BE2C (cell line): ENCODE measurements at regions not wholly inside any gene's neighbourhood (a gene's known extent, or its start where the extent isn't known, plus 50 kb on each side); places are given as distances from the start of the nearest gene placed in this dataset.

Experiments
- DNase-seq: peaks from one replicate; pipeline ENCODE4 v3.0.0-alpha.2; 2020
- H3K27me3 ChIP-seq: fragments of 250-450 bp; sonication (Bioruptor Pico); 2 replicates; pipeline ENCODE4 v1.5.1; 2020; ENCODE audit warnings: mild to moderate bottlenecking
- H3K36me3 ChIP-seq: fragments of 250-450 bp; sonication (Bioruptor Pico); 2 replicates; pipeline ENCODE4 v1.5.1; 2020; ENCODE audit warnings: mild to moderate bottlenecking
- H3K4me1 ChIP-seq: fragments of 250-450 bp; sonication (Bioruptor Pico); 2 replicates; pipeline ENCODE4 v1.5.1; 2020
- H3K4me3 ChIP-seq: 2 replicates; pipeline ENCODE4 v1.5.1; 2011; ENCODE audit warnings: low read depth, low read length
- H3K9me3 ChIP-seq: fragments of 250-450 bp; sonication (Bioruptor Pico); 2 replicates; pipeline ENCODE4 v1.5.1; 2020
- TF ChIP-seq, protein P1 (sequence below): IDR thresholded peaks from 2 replicates; pipeline ENCODE4 v1.5.1; 2012; ENCODE audit warnings: mild to moderate bottlenecking, low read depth, low read length

DNA sequence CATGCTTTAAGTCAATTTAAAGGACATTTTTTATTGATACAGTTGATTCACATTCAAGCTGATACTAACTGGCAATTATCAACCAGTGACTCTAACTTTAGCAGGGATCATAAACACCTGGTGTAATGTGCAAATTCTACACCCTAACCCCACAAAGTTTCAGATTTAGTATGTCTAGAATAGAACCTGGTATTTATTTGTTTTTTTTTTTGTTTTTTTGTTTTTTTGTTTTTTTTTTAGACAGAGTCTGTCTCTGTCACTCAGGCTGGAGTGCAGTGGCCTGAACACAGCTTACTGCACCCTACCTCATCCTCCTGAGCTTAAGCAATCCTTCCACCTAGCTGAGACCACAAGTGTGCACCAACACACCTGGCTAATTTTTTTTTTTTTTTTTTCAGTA lies 311.2 kb upstream of the SEMA6A start:
- no peaks in the 10 kb centered on the region for H3K36me3 ChIP-seq
- H3K9me3 ChIP-seq = no peaks in the 10 kb centered on the region
- DNase-seq = no peak
- no peaks in the 10 kb centered on the region for H3K27me3 ChIP-seq
- TF ChIP-seq, protein P1, sequence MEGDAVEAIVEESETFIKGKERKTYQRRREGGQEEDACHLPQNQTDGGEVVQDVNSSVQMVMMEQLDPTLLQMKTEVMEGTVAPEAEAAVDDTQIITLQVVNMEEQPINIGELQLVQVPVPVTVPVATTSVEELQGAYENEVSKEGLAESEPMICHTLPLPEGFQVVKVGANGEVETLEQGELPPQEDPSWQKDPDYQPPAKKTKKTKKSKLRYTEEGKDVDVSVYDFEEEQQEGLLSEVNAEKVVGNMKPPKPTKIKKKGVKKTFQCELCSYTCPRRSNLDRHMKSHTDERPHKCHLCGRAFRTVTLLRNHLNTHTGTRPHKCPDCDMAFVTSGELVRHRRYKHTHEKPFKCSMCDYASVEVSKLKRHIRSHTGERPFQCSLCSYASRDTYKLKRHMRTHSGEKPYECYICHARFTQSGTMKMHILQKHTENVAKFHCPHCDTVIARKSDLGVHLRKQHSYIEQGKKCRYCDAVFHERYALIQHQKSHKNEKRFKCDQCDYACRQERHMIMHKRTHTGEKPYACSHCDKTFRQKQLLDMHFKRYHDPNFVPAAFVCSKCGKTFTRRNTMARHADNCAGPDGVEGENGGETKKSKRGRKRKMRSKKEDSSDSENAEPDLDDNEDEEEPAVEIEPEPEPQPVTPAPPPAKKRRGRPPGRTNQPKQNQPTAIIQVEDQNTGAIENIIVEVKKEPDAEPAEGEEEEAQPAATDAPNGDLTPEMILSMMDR = no peak
- H3K4me1 ChIP-seq = peaks cover 2% of the 10 kb centered on the region
- no peak overlapping the region for H3K4me3 ChIP-seq

DNA sequence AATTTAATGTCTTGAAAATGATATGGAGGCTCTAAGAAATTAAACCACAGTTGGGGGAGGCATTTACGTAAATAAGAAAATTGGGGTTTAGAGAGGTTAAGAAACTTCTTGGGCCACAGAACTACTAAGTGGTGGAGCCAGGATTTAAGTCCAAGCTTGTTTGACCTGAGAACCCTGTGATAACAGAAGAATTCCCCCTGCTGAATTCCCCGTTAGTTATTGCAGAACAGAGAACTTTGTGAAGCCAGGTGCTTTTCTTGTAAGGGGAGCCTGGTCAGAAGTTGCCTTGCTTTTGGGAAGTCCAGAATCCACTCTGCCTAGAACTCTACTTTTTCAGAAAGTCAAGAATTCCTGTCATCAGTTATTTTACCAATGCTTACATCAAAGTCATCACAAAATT lies 309.3 kb upstream of the SEMA6A start:
- Histone ChIP-seq H3K4me1 (peaks cover 2% of the 10 kb centered on the region), H3K9me3 (no peaks in the 10 kb centered on the region), H3K36me3 (no peaks in the 10 kb centered on the region), H3K4me3 (no peak overlapping the region), H3K27me3 (no peaks in the 10 kb centered on the region)
- no peak for DNase-seq
- TF ChIP-seq, protein P1 = no peak

DNA sequence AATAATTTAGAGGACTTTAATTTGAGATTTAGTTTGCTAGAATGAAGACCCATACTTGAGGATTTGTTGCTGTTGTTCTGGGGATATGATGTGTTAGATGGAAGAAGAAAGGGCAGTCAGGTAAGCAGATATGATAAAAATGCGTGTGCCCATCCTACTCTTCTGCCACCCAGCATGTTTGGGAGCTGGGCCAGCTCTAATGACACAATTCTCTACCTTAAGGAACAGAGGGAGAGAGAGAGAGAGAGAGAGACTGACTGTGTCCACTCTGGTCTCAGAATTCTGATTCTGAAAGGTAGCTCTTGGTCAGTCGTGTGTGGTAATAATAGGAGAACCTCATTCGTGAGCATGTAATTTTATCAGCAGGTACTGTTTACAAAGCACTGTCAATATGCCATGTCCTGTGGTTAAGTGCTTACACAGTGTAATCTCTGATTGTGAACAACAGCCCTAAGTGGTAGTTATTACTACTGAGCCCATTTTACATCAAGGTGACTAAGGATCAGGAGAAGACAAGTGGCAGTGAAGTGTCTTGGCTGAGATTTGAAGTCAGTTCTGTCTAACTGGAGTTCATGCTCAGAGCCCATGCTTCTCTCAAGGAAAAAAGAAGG lies 307.4 kb upstream of the SEMA6A start:
- Histone ChIP-seq H3K9me3 (no peaks in the 10 kb centered on the region), H3K4me1 (peaks cover 2% of the 10 kb centered on the region), H3K4me3 (no peak overlapping the region), H3K27me3 (no peaks in the 10 kb centered on the region), H3K36me3 (no peaks in the 10 kb centered on the region)
- TF ChIP-seq, protein P1 = no peak
- DNase-seq = no peak

DNA sequence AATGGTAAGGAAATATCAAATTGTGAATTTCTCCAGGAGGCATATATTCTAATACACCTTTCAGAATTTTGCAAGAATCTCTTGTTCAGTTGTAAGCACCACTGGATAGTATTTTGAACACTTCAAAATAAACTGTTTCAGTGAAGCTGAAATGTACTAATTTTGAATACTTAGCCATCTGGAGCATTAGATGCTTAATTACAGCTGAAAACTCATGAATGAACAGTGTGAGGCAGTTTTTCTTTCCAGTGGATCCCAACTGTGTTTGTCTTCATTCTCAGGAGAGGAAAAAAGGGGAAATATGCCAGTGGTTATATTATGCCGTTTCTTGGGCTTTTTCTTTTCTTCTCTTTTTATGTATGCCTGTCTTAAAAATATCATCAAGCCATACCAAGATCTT lies 306.0 kb upstream of the SEMA6A start:
- H3K4me1 ChIP-seq = peaks cover 2% of the 10 kb centered on the region; the same call in 1 of the 2 replicates

DNA sequence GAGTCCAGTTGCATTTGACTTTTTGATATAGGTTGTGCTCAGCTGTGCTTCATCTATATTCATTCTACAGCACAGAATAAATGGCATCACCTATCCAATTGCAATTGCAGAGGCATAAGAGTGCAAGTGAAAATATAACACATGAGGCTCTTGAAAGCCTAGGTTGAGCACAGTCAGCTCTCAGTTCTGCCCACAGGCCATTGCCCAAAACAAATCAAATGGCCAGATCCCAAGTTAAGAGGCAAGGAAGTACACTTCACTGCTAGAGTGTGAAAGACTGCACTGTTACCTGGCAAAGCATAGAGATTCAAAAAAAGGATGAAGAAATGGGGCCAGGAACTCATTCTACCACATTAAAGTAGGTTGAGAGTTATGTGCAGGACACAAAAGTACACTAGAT lies 305.5 kb upstream of the SEMA6A start:
- TF ChIP-seq, protein P1 = no peak
- Histone ChIP-seq H3K36me3 (no peaks in the 10 kb centered on the region), H3K4me1 (peaks cover 2% of the 10 kb centered on the region; the same call in 1 of the 2 replicates), H3K27me3 (no peaks in the 10 kb centered on the region), H3K9me3 (no peaks in the 10 kb centered on the region), H3K4me3 (no peak overlapping the region)
- DNase-seq = no peak

More for the DNA sequence above, 306.0 kb upstream of the SEMA6A start:
- DNase-seq = no peak
- Histone ChIP-seq H3K4me3 (no peak overlapping the region), H3K36me3 (no peaks in the 10 kb centered on the region), H3K27me3 (no peaks in the 10 kb centered on the region), H3K9me3 (no peaks in the 10 kb centered on the region)
- TF ChIP-seq, protein P1 = no peak

DNA sequence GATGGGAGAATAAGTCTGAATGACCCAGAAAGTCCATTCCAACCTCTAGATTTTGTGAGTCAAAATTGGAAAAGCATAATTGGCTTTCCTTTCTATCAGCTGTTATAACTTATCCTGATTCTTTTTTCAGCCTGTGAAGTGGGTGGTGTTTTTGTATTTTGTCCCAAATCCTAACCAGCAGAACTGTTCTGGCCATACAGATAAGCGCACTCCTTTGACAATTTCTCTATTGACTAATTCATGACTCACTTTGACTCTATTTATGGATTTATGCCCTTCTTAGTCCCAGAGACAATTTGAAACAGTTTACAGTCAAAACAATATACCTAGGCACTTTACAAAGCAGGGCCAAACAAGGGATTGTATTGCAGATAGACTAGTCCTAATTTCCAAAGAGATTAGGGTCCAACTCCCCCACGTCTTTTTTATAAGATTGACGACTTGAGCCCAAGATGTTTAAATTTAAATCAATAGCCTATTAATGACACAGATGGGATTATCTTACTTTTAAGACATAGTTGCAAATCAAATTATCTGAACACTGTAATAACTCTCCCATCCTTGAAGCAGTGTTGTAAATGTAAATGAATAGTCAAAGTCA lies 301.7 kb upstream of the SEMA6A start:
- Histone ChIP-seq H3K27me3 (no peaks in the 10 kb centered on the region), H3K36me3 (no peaks in the 10 kb centered on the region), H3K4me3 (no peak overlapping the region), H3K4me1 (no peaks in the 10 kb centered on the region), H3K9me3 (no peaks in the 10 kb centered on the region)
- TF ChIP-seq, protein P1 = no peak
- no peak for DNase-seq
